HG03565 (cell line): ENCODE measurements at regions not wholly inside any gene's neighbourhood (a gene's known extent, or its start where the extent isn't known, plus 50 kb on each side); places are given as distances from the start of the nearest gene placed in this dataset.

Experiments used
- ATAC-seq: cut with Tn5 transposase; IDR thresholded peaks from one replicate; pipeline ENCODE4 v1.9.1; 2021; ENCODE audit warnings: mild to moderate bottlenecking, moderate library complexity; ENCODE audit not compliant: unreplicated experiment

DNA sequence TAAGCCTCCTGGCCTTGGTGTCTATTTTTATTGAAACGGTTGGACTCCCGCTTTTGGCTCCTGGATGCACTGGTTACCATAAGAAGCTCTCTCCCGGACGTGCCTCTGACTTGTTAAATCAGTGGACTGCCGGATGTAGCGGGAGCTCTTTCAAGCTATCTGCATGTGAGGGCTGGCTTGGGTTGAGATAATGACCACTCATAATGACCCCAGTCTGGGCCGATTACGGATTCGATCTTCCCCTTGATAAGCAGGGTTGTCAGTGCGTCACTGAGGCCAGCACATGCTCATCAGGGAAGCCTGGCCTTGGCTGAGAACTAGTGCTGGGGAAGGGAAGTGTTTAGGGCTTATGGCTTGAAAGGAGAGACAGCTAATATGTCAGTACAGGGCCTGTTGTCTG, 528.1 kb downstream of the CDH26 start:
- ATAC-seq, result no peak

DNA sequence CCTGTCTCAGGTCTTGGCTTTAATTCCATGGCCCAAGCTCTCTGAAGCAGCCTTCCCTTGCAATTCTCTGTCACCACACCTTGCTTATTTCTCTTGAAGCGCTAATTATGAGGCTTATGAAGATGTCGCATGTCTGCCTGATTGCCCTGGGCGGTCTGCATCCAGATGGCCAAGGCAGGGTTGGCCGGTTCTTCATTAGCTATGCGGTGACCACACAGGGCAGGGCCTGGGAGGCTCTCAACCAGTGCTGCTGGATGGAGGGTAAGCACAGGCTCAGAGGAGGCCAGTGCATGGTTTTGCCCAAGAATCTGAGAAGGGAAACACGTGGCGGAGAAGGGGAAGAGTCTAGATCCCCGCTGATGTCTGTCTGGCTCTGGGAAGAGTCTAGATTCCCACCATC, 528.7 kb downstream of the CDH26 start:
- ATAC-seq, result no peak

DNA sequence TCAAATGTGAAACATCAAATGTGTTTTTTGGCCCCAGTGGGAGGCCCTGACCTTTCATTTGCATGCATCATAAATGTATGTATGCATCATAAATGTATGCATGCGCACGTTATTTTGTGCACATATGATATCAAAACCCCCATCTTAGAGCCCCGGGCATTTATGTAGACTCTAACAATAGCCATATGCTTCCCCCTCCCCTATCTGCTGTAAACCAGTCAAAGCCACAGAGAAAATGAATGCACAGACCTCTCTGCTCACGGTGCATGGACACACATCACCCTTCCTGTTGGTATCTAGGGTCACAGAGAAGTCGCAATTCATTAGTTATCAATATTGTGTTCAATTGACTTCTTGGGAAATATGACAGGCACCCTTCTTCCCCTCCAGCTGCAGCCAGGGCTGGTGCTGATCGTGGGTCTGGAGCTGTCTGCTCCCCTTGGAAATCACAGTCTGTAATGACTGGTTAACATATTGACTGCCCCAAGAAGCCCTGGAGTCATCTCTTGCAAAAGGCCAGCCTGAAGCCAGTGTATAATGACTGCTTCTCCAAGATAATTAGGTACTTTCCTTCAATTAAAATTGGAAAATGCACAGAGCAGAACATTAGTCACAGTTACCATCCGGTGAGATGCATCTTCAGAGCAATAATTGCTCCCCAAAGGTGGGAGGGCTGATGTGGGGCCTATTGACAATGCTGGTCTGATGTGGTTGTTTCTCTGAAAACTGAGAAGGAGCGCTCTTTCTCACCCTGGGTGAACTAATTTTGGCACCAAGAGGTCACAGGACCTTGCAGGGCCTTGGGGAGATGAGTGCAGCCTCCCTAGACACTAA, 532.2 kb downstream of the CDH26 start:
- ATAC-seq, result no peak

DNA sequence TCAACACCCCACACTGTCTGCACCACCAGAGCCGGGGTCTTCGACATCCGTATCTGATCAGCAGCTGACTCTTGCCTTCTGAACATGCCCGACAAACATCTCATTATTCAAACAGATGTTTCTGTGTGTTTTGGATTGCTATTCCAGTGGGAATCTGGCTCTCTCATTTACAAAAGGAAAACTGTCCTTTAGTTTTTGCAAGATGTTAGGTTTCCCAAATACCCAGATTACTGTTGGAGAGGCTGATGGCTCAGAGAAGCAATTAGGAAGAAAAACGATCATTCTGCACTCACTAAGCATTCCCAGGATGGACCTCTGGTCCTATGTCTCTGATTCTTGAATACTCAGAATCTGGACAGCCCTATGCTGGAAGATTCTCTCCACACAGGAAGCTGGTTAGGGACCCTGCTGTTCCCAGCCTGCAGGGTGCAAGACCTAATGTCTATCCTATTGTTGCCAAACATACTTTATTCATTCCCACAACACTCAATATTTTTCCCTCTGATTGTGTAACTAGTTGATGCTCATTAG, 532.9 kb downstream of the CDH26 start:
- ATAC-seq, result no peak

DNA sequence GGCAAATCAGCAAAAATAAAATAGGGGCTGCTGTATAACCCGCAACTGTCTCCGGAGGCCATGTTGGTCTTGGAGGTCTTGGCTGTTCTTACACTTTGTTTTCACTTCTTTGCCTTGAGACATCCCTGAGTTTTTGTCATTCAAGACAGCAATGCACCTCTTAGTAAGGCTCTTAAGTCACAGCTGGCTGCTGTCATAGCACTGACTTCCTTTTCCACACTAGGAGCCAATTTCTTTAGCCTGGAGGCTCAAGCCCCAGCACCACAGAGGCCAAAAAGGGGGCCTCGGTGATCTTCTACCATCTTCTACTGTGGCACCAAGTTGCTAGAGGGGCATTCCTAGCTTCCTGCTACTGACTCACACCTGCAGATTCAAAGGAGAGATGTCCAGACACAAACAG, 536.3 kb downstream of the CDH26 start:
- ATAC-seq, result no peak

DNA sequence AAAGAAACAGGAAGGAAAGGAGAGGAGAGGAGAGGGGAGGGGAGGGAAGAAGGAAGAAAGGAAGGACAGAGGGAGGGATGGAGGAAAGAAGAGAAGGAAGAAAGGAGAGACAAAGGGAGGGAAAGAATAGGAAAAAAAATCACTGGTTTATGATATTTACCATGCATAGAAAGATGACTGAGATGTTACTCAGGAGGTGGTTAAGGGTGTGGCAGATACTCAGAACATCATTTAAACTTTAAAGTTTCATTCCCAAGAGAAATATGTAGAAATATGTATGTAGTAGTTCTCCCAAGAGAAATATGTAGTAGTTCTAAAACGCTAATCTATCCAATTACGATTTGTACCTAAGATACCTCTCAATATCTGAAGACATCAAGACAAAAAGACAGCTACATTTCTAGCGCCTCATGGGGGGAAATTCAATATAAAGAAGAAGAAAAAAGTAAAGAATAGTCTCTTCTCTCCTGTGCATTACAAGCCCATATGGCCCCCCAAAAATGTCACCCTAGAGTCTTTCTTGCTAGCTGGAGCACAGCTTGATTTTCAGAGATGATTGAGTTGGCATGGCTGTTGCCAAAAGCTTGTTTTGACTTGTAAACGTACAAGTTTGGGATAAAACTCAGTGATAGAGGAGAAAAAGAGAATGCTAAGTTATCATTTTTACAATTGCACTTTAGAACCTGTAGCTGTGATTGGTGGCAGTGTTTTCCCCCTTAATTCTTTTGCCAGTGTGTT, 539.2 kb downstream of the CDH26 start:
- no peak for ATAC-seq

DNA sequence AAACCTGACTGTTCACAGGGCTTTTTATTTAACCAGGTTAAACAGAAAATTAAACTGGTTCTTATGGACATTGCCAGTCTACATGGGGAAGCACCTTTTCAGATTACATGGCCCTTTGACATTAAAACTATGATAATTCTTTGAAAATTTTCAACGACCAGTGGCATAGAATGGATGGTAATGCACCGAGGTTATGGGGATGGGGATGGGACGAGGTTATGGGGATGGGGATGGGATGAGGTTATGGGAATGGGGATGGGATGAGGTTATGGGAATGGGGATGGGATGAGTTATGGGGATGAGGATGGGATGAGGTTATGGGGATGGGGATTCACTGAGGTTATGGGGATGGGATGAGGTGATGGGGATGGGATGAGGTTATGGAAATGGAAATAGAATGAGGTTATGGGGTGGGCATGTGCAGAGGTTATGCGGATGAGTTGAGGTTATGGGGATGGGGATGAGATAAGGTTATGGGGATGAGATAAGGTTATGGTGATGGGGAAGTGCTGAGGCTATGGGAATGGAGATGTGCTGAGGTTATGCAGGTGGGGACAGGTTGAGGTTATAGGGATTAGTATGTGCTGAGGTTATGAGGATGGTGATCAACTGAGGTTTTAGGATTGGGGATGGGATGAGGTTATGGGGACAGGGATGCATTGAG, 541.9 kb downstream of the CDH26 start:
- ATAC-seq, result no peak

DNA sequence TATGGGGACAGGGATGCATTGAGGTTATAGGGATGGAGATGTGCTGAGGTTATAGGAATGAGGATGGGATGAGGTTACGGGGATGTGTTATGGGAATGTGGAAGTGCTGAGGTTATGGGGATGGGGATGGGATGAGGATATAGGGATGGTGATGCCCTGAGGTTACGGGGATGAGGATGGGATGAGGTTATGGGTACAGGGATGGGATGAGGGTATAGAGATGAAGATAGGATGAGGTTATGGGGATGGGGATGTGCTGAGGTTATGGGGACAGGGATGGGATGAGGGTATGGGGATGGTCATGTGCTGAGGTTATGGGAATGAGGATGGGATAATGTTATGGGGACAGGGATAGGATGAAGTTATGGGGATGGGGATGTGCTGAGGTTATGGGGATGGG, 542.8 kb downstream of the CDH26 start:
- no peak for ATAC-seq

DNA sequence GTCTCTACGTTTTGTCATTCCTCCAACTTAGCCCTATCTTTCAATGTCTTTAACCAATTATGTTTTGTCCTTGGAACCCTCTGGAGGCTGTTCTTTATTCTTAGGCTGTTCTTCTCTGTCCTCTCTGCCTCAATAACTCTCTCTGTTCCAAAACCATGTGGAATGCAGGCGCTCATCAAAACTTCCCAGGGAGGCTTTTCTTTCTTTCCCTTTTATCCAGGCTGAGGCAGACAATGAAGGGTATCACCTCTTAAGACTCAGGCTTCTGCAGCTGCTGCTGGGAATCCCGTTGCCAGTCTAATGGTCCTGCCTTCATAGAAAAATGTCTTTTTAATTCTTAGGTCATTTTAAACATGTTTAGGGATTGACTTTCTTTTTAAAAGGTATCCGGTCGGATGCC, 544.7 kb downstream of the CDH26 start:
- ATAC-seq, result no peak

DNA sequence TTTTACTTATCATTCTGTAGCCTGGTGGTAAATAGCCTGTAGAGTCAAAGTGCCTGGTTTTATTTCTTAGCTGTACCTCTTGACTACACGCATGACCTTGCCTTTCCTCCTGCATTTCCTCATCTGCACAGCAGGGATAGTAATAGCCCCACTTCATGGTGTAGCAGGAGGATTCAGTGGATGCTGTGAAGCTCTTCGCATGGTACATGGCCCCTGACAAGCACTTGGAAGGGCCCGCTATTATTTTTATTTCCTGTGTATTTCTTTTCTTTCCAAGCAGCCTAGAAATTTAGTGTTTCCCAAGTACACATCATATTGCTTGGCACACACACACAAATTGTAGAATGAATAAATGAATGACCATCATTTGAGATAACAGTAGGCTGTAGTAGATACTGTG, 547.2 kb downstream of the CDH26 start:
- no peak for ATAC-seq

DNA sequence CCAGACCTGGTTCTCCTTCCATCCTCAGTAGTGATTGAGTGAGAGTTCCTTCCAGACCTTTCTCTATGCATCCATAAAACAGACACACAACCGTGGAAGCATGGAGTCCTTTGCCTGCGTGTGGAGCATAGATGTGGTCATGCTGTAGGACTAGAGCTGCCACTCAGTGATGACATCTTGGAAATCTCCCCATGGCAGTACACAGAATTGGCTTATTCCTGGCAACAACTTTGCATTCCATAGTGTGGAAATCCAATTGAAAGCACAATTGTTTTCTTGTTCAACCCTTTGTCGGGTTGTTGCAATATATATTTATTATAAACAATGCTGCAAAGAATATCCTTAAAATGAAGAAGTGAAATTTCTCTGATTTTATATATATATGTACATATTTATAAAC, 547.8 kb downstream of the CDH26 start:
- no peak for ATAC-seq

DNA sequence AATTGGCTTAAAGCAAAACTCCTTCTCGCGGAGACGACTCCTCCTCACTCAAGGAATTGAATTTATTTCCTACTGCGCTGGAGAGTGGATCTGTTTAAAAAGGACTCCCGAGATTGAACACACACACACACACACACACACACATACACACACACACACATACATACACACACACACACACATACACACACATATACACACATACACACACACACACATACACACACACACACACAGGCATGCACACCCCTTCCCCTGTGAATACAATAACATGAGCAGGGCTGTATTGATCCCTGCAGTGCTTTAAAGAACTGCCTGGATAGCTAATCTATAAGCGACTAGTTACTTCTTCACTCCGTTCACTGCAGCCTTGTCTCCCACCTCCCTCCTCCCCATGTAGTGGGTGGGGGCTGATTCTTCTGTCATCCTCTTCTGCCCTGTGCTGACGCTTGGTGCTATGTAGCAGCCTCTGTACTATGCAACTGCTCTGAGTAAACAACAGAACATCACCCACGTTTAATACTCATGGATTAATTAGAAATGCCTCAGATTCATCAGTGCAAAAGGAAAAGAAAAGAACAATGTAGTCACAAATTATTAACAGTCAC, 549.0 kb downstream of the CDH26 start:
- ATAC-seq, result no peak

DNA sequence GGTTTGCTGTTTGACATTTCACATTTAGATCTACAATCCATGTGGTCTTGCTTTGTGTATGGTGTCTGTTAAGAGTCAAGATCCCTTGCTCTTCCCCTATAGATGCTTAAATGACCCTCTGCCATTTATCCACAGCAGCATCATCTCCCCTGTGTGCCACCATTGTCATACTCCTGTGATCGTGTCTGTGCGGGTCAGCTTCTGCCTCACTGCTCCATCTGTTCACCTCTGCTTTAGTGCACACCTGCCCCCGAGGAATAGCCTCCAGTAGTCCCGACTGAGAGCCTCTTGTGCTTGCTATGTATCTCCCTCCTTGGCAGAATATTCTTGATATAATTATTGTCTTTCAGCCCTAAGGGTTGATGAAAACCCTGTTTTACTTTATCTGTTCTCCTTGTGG, 551.2 kb downstream of the CDH26 start:
- ATAC-seq, result no peak

DNA sequence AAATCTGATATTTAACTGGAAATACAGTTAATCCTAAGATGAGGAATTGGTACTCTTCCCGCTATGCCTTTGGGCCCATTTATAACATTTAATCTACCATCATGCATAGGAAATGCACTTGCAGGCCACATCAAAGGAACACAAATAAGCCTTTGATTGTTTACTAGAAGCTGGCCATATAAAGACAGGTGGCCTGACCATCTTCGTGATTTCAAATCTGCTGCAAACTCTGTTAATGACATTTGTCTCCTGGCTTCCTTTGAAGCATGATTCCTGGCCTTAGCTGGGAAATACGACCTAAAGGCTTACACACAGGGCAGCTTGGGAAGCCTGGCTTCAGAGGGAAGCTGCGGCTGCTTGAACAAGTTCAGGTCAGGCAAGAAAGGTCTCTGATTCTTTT, 552.1 kb downstream of the CDH26 start:
- ATAC-seq, result no peak

DNA sequence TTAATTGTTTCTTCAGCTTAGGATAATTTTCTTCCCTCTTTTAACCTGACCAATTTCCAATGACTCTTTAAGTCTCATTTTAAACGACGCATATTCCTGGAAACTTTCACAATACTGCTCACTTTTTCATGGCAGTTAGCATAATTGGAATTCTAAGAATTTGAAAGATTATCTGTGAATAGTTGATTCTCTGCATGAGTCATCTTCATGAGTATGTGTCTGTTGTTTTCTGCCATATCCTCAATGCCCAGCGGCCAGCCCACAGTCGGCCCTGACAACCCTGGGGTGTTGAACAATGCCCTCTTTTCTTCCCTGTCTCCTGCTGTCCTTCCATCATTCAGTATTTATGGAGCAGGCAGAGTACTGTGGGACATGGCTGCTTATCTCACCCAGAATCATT, 554.2 kb downstream of the CDH26 start:
- ATAC-seq, result no peak

DNA sequence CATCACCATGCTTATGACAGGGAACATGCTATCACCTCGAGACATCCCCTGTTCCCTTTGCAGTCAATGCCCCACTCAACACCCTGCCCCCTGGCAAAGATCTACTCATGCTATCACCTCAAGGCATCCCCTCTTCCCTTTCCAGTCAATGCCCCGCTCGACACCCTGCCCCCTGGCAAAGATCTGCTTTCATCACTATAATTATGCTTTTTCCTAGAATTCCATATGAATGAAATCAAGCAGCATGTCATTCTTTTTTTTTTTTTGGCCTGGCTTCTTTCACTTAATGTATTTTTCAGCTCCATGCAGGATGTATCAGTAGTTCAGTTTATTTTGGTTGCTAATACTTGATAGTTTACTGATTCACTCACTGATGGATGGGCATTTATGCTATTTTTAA, 554.9 kb downstream of the CDH26 start:
- no peak for ATAC-seq

DNA sequence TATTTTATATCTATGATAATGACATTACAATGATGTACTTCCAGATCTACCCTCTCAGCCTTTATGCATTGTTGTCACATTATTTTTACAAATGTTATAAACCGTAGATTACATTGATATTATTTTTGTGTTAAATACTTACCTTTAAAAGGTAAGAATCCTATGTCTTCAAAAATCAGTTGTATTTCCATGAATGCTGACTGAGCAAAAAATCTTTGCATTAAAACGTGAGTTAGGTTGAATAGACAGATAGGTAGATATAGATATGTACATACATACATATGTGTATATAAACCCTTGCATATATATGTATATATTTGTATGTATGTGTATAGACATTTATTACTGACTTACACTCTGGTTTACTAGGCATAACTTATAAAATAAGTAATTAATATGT, 558.2 kb downstream of the CDH26 start:
- ATAC-seq, result no peak

DNA sequence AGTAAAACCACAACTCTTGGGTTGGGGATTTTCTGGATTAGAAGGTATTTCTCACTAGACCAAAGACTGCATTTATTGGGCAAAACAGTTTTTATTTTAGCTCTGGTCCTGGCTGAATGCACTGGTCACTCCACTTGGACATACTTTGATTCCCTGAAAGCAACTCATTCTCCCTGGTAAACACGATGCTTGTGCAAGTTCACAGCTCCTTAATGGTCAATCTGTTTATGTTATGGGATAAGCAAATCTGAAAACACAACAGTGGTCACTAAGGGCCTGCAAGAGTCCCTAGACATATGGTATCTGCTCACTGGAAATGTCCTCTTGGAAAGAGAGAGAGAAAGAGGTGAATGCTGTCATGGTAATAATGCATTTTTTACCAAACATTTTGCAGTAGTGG, 559.8 kb downstream of the CDH26 start:
- no peak for ATAC-seq

DNA sequence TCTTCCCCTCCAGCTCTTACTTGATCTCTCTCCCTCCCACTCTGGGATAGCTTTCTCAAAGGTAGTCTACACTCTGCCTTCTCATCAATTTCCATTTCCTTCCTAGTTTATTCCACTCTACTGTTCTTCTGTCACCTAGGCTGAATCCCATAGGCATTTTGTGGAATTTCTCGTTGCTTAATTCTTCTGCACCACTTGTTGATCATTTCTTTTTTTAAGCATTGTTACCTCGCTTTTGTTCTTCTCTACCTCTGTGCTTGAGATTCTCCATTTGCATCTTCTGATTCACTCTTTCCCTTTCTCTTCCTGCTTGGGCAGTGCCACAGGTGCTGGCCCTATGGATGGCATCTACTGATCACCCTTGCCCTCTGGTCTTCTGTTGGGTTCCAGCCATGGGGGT, 567.2 kb downstream of the CDH26 start:
- ATAC-seq, result no peak

DNA sequence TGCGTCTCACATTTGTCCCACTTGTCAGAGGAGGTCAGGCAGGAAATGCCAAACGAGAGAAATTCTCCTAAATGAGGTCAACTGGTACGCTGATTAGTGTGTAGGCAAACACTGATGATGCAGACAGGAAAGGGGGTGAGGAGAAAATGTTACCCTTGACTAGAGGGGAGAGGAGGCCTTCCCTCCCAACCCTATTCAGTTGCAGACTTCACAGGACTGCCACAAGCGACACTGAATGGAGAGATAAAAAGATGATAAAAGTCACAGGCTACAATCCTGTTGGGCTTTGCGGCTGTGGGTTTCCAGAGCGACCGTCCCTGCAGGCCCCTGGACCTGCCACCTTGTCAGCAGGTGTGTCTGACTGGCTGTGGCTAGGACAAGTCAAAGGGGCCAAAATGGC, 569.4 kb downstream of the CDH26 start:
- ATAC-seq, result no peak

DNA sequence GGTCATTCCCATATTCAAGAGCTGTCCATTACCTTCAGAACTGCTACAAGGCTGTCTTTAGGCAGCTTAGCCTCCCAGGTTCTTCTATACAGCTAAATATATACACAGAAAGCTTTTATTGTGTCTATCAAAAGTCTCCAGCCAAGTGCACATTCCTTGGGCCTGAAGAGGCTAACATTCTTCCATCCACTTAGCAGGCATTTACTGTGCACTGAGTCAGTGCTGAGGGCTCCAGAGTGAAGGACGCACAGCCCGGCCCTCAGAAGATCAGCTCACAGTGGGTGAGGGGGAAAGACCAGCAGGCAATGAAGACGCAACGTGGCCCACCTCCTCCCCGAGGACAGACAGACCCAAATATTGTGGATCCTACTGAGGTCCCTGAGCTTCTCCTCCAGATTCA, 569.9 kb downstream of the CDH26 start:
- ATAC-seq, result no peak
